HG03439 (cell line): ENCODE measurements at regions not wholly inside any gene's neighbourhood (a gene's known extent, or its start where the extent isn't known, plus 50 kb on each side); places are given as distances from the start of the nearest gene placed in this dataset.
"Not testable (repeated sequence)": the region's sequence is repeated elsewhere in the genome, so short reads cannot be mapped to it uniquely, and the experiment has no call there.

Experiments
- ATAC-seq: cut with Tn5 transposase; IDR thresholded peaks from one replicate; pipeline ENCODE4 v1.9.1; 2021; ENCODE audit warnings: mild to moderate bottlenecking, moderate library complexity; ENCODE audit not compliant: unreplicated experiment

DNA sequence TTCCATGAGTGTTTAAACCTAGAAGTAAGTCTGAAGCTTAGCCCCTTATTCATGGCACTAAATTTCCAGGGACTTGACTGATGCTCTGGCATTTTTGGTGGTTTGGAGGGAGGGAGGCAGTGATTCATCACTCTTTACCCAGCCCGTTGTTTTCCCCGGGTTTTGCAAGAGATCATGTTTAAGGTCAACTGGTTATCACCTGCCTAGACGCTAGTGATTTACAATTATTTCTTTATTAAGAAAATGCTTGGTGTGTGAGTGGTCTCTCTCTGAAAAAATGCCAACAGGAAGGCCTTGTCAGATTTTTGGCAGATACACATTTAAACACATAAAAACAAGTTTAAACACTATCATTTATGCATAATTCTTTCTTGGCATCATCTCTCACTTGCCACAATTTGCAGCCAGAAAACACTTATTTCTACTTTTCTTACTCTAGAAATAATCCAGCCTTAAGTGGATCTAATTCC lies 737.9 kb upstream of the ZNF608 start:
- no peak for ATAC-seq

GRCh38 chr5:125484742-125485641 lies 738.6 kb upstream of the ZNF608 start:
- no peak for ATAC-seq

DNA sequence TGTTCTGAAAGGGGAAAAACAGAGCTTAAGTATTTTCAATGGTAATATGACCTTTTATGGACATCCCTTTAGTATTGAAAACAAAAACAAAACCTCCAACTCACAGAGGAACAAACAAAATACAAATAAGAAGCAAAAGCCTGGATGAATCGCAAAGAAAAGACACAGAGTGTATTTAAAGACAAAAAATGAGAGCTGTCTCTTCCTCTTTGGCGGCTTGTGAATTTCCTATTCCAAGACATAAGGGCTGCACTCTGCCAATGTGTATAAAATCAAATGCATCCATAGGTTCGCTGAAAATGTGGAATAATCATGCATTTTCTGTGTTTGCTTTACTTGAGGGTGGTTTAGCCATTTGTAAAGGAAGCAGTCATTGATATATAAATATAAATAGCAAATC lies 739.3 kb upstream of the ZNF608 start:
- ATAC-seq = no peak

DNA sequence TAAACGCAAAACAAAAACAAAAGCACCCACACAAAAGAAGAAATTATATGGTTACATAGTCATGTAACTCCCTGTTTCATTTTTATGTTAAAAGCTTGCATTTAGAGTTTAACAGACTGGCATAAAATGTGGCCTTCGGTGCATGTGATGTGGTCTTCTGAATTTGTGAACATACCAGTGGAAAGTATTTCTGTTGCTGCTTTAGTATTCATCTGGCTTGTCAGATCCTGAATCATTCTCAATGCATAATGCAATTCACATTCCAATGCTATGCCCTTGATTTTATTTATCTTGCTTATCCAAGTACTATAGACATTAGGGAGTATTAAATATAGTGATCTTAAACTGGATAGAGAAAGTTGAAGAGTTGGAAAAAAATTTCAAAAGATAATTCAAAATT lies 740.2 kb upstream of the ZNF608 start:
- no peak for ATAC-seq

DNA sequence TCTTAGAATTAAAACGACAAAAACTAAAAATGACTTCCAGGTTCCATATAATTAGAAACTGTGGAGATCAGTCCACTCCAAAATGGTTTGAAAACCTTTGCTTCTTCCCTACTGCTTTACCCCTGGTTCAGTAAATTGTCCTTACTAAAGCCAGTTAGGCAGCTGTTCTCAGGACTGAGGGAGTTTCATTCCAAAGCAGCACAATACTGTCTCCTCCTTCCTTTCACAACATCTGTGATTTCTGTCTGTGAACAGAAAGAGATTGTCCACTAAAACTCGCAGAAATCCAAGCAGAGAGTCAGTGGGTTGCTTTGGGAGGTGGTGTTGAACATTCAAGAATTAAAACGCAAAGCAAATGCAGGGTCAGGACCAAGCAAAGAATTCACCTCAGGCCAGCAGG lies 740.8 kb upstream of the ZNF608 start:
- no peak for ATAC-seq

- ATAC-seq = not testable (repeated sequence)
These were observed 741.2 kb upstream of the ZNF608 start for GRCh38 chr5:125487652-125488051.

- no peak for ATAC-seq
These were observed 742.7 kb upstream of the ZNF608 start for GRCh38 chr5:125489146-125489545.

DNA sequence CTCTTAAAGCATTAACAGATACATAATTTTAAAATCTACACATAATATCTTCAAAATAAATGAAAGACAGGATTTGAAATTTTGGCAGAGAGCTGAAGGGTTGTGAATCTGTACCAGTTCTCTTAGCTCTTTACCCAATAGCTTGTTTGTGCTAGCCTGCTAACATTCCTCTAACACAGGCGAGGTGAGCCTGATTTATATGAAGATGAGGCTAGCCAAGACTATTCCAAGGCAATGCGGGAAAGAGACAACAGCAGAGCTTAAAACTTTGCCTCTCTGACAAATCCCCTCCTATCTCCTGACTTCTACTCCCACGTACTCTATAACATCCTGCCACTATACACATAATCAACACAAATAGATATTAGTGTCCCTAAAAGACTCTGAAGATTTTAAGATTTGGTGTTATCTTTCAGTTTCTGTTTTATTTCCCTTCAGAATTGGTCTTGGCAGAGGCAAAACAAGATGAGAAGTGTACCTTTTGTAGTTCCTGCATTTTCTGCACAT lies 745.6 kb upstream of the ZNF608 start:
- ATAC-seq = no peak

DNA sequence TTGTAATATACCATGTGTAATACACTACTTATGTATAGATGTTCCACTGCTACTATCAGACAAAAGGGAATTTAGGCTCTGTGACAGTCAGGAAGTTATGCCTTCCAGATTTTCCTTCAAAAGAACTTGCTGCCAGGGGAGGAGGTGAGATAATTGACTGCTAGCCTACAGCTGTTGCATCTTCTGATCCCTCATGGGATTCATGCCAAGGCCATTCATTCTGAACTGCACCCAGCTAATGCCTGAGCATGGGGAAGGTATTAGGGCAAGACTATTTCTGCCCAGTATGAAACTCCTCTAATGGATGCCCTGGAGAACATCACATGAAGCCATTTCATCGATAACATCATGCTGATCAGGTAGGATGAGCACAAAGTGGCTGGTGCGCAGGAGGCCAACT lies 746.5 kb upstream of the ZNF608 start:
- ATAC-seq = no peak

GRCh38 chr5:125496393-125496792 lies 750.0 kb upstream of the ZNF608 start:
- ATAC-seq = no peak

DNA sequence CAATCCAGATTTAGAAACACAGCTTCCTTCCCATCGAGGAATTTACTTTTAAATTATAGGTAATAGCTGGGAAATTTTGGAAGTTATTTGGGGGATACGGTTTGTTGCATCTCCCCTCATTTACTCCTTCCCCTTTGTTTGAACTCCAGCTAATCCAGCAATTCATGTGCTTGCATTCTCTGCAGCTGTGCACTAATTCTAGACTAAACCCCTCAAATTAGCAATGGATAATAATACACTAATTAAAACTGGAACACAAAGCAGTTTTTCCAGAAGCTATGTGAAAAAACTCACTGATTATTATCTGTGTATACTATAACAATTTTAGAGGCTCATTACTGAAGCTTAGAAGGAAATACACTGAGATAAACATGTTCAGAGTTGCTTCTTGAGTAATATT lies 751.2 kb upstream of the ZNF608 start:
- no peak for ATAC-seq

DNA sequence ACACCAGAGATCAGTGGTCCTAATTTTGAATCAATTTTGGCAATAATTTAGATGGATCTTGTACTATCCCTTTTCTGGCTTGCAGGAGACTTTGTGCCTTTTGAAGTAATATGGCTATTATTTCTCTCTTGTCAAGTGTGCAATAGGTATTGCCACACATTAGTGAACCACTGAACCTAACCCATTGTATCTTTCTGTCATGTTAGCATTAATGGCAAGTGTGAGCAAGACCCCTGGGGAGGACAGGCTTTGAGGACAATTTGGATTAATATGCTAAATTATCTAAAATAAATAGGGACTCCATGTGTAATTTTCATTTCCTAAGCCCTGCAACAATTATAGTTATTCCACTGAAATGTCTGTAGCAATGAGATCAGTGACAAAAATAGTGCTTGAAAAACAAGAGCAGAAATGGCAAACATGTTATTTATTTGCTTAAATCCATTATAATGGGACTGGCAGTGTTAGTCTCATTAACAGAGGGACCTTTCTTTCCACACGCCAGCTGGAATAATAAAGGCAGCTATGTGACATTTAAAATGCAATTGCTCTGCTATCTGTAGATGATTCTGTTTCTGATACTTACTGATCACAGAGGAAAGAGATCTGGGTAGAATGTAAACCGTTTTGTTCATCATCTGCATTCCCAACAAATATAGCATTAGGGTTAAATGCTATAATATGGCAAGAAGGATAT lies 753.3 kb upstream of the ZNF608 start:
- no peak for ATAC-seq

- ATAC-seq = no peak
These were observed 755.0 kb upstream of the ZNF608 start for GRCh38 chr5:125501396-125501795.

DNA sequence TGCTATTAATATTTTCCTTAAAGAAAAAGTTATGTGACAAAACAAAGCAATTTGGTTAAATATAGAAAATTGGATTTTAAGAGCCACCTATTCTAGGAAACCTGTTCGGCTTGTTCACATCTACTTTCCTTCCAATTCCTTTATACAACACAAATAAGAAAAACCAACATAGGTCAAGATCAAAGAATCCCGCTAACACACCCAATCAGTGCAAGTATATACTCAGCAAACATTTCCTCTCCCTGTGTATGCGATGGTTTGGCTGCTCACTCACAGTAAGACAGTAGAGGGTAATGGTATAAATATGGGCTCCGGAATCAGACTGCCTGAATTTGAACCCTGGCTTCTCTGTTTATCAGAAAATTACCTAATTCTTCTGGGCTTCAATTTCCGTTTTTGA lies 757.5 kb upstream of the ZNF608 start:
- no peak for ATAC-seq

- ATAC-seq = no peak
These were observed 758.7 kb upstream of the ZNF608 start for GRCh38 chr5:125505115-125505514.

- ATAC-seq = no peak
These were observed 759.7 kb upstream of the ZNF608 start for GRCh38 chr5:125506124-125506523.

DNA sequence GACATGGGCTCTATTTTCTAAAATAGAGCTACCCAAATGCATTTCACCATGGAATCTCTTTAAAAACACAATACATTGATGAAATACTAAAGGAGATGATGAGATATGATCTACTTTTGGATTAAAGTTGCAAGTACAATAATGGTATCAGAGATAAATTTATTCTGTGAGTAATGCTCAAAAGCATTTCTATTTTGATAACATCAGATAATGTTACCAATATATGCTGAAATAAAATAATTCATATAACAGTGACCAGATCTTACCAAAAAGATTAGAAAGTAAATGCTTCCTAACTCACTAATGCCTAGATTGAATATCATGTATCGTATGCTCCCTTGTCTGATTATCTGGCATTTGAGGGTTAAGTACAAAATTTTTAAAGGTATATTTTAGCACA lies 761.8 kb upstream of the ZNF608 start:
- ATAC-seq = no peak

DNA sequence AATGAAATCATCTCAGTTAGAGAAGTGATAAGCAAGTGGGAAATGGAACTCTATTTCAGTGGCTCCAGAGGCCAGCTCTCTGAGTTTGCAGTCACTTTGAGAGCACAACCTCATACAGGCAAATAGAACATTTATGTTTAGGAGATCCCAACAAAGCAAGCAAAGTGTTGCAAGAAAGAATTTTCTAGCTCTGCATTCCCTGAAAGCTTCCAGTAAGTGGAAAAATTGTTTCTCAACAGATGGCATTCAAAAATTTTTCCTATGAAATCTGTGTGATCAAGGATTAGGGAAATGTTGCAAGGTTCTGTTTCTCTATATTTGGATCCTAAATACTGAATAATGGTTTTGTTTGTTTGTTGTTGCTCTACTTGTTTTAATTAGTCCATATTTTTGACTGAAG lies 764.2 kb upstream of the ZNF608 start:
- ATAC-seq = no peak

GRCh38 chr5:125517973-125518550 lies 771.6 kb upstream of the ZNF608 start:
- no peak for ATAC-seq

DNA sequence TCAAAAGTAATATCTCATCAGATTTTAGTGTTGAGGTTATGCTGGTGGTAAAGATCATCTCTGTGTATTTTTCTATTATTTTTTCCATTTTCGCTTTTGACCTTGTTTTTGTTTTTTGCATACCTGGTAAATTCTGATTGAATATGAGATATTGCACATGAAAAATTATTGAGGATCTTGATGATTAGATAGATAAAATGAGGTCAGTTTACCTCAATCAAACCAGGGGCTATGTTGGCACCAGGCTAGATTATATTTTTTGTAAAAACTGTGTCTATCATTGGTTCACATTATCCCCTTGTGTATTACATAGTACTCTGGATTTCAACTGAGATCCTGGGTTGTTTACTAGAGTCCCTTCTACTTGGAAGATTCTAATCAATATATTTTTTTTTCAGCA lies 774.9 kb upstream of the ZNF608 start:
- ATAC-seq = no peak

DNA sequence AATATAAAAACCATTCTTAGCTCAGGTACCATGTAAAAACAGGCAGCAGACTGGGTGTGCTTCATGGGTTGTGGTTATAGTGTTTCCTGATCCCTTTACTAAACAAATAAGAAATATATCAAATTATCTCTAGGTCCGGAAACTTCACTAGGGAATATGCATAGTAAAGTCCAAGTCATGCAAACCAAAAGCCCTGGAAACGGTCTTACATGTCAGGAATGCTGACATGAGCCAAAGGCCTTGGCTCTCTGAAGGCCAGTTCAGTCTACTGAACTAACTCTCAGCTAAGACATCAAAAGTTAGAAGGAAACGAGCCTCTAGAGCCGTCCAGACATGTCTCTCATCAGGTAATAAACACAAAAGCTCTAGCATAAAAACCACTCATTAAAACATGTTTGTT lies 778.9 kb upstream of the ZNF608 start:
- no peak for ATAC-seq

- ATAC-seq = no peak
These were observed 780.5 kb upstream of the ZNF608 start for GRCh38 chr5:125526966-125527365.
